ENCODE measurements at regions not wholly inside any gene's neighbourhood (a gene's known extent, or its start where the extent isn't known, plus 50 kb on each side); places are given as distances from the start of the nearest gene placed in this dataset.

DNA sequence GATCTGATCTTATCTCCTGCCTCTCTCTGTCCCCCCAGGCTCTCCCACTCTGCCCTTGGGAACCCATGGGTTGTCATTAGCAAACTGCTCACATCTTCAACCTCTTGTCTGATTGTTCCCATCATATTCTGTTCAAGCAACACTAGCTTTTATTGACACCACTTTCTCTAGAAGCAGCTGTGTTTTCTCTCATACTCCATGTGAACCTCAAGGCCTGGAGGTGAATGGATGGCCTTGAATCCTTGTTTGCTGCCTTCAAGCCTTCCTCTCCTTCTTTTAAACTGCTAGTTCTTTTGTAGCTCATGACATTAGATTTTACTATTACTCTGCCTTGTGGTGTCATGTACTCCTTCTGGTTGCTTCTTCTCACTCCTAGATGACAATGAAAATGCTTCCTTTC, 149.5 kb upstream of the WDFY3 start:
- no peak overlapping the region for H3K9ac ChIP-seq (replicated peaks; ENCODE audit: extremely low read depth, insufficient read depth, low read length)
- CTCF ChIA-PET, result interaction anchor here (1.4 to 2.2 kb wide), 2 partner anchors 9 to 31 kb away, joined by 3 to 6 read pairs; no protein-coding TSS in a partner anchor
- H4K20me1 ChIP-seq (replicated peaks; ENCODE audit: control insufficient read depth, extremely low read depth, insufficient read depth, low read length), result no peaks in the 10 kb centered on the region
- no peak overlapping the region for H3K4me3 ChIP-seq (replicated peaks in 1 of 3; ENCODE audit: insufficient read depth in 1 of 3, low read depth in 1 of 3, low read length in 3 of 3)
- H3K36me3 ChIP-seq (ENCODE audit: control insufficient read depth in 2 of 2, extremely low read depth in 1 of 2, insufficient read depth in 2 of 2, low read length in 2 of 2), result no peaks in the 10 kb centered on the region
- H2AFZ ChIP-seq (ENCODE audit: low read depth, low read length), result no peak overlapping the region
- POLR2A ChIA-PET, result no interaction called here
- BruUV-seq (replicated peaks), result no TSS peak
- H3K9me1 ChIP-seq (replicated peaks; ENCODE audit: control insufficient read depth, extremely low read depth, insufficient read depth, low read length), result no peaks in the 10 kb centered on the region
- H3K27me3 ChIP-seq (ENCODE audit: control insufficient read depth in 2 of 2, insufficient read depth in 2 of 2, low read length in 2 of 2), result peaks cover 0 to 2% of the 10 kb centered on the region in 2 experiments
- FAIRE-seq (no peak), DNase-seq (ENCODE audit: low read depth, low spot score) (no peak)
- H3K4me2 ChIP-seq (ENCODE audit: insufficient read depth, low read length), result no peak overlapping the region
- no peaks in the 10 kb centered on the region for H3K4me1 ChIP-seq (ENCODE audit: control insufficient read depth, extremely low read depth, insufficient read depth, low read length)
- intact Hi-C loops (cut with micrococcal nuclease) (no loop called here), dilution Hi-C loops (cut with MboI; ENCODE audit: extremely low pct_ligation_motif_present, low sequenced_read_pairs) (no loop called here)
- TF ChIP-seq MYC (IDR thresholded peaks at IDR 0.05; ENCODE audit: low read depth, low read length), result no peak
- TF ChIP-seq GATA2 (IDR thresholded peaks at IDR 0.05; ENCODE audit: insufficient read depth, insufficient read length, low read depth, low read length), result no peak
- no peak for TF ChIP-seq FOS (IDR thresholded peaks at IDR 0.05; ENCODE audit: borderline replicate concordance, insufficient read depth, low read length)
- TF ChIP-seq EZH2 (IDR thresholded peaks at IDR 0.05; ENCODE audit: borderline replicate concordance, low read depth, low read length, severe bottlenecking), result no peak
- TF ChIP-seq JUN (IDR thresholded peaks at IDR 0.05; ENCODE audit: borderline replicate concordance, insufficient read depth, insufficient read length, low read depth), result no peak
- TF ChIP-seq, protein P1, sequence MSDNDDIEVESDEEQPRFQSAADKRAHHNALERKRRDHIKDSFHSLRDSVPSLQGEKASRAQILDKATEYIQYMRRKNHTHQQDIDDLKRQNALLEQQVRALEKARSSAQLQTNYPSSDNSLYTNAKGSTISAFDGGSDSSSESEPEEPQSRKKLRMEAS (IDR thresholded peaks at IDR 0.05; ENCODE audit: insufficient read depth, insufficient read length), result no peak
- no peak for TF ChIP-seq POLR2A (IDR thresholded peaks at IDR 0.05; ENCODE audit: low read depth, low read length)
- no peak for TF ChIP-seq POLR2AphosphoS5 (IDR thresholded peaks at IDR 0.05; ENCODE audit: insufficient read depth, low read depth, low read length)
- TF ChIP-seq, protein P2, sequence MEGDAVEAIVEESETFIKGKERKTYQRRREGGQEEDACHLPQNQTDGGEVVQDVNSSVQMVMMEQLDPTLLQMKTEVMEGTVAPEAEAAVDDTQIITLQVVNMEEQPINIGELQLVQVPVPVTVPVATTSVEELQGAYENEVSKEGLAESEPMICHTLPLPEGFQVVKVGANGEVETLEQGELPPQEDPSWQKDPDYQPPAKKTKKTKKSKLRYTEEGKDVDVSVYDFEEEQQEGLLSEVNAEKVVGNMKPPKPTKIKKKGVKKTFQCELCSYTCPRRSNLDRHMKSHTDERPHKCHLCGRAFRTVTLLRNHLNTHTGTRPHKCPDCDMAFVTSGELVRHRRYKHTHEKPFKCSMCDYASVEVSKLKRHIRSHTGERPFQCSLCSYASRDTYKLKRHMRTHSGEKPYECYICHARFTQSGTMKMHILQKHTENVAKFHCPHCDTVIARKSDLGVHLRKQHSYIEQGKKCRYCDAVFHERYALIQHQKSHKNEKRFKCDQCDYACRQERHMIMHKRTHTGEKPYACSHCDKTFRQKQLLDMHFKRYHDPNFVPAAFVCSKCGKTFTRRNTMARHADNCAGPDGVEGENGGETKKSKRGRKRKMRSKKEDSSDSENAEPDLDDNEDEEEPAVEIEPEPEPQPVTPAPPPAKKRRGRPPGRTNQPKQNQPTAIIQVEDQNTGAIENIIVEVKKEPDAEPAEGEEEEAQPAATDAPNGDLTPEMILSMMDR (IDR thresholded peaks at IDR 0.05; ENCODE audit: extremely low read depth in 1 of 2, insufficient read depth in 1 of 2, low read depth in 1 of 2, low read length in 2 of 2), result no peak
- no peaks in the 10 kb centered on the region for H3K79me2 ChIP-seq (ENCODE audit: control insufficient read depth, insufficient read depth, low read length)
- H3K27ac ChIP-seq (ENCODE audit: insufficient read depth, low read depth, low read length), result no peak overlapping the region
- no peaks in the 10 kb centered on the region for H3K9me3 ChIP-seq (replicated peaks; ENCODE audit: control insufficient read depth, insufficient read depth, low read length)
